ENCODE measurements at regions not wholly inside any gene's neighbourhood (a gene's known extent, or its start where the extent isn't known, plus 50 kb on each side); places are given as distances from the start of the nearest gene placed in this dataset.

GRCh38 chr18:71976744-71977143, 567.4 kb downstream of the CBLN2 start:
- no peak overlapping the region for H3K4me3 ChIP-seq (replicated peaks in 1 of 3; ENCODE audit: insufficient read depth in 1 of 3, low read depth in 2 of 3, low read length in 3 of 3)
- no peaks in the 10 kb centered on the region for H3K9me3 ChIP-seq (ENCODE audit: low read length)
- no TSS peak for BruUV-seq (replicated peaks)
- H3K27ac ChIP-seq (ENCODE audit: extremely low read length, insufficient read depth, low read length): no peak overlapping the region
- no peaks in the 10 kb centered on the region for H3K79me2 ChIP-seq (ENCODE audit: insufficient read depth, low read length)
- intact Hi-C loops (cut with micrococcal nuclease; ENCODE audit: unreplicated experiment) (no loop called here), in situ Hi-C loops (cut with HindIII; ENCODE audit: extremely low pct_ligation_motif_present, low pct_unique_long_range_greater_than_20kb) (no loop called here)
- no peaks in the 10 kb centered on the region for H3K36me3 ChIP-seq (replicated peaks in 1 of 2; ENCODE audit: control insufficient read depth in 1 of 2, insufficient read depth in 2 of 2, low read length in 2 of 2)
- H4K20me1 ChIP-seq (ENCODE audit: insufficient read depth, low read length): no peaks in the 10 kb centered on the region
- ATAC-seq (no peak), DNase-seq (ENCODE audit: low spot score) (no peak), FAIRE-seq (no peak)
- no peak overlapping the region for H3K9ac ChIP-seq (ENCODE audit: insufficient read depth, low read depth, low read length)
- H3K4me2 ChIP-seq (ENCODE audit: low read depth, low read length): no peak overlapping the region
- ChIA-PET POLR2A (no interaction called here), CTCF (ENCODE audit: low intra/inter-chr PET ratio, low total read pairs) (no interaction called here)
- H3K4me1 ChIP-seq (ENCODE audit: insufficient read depth, low read length): no peaks in the 10 kb centered on the region
- no peak overlapping the region for H2AFZ ChIP-seq (ENCODE audit: low read length)
- TF ChIP-seq ZNF17 (CRISPR knock-in tag; IDR thresholded peaks at IDR 0.05): no peak
- TF ChIP-seq THRA (CRISPR knock-in tag; IDR thresholded peaks at IDR 0.05; ENCODE audit: borderline replicate concordance): no peak
- TF ChIP-seq ZIK1 (CRISPR knock-in tag; IDR thresholded peaks at IDR 0.05; ENCODE audit: borderline replicate concordance, low read depth): no peak
- TF ChIP-seq PAF1 (CRISPR knock-in tag; IDR thresholded peaks at IDR 0.05): no peak
- no peak for TF ChIP-seq DRAP1 (CRISPR knock-in tag; IDR thresholded peaks at IDR 0.05)
- TF ChIP-seq ZNF234 (CRISPR knock-in tag; conservative IDR thresholded peaks at IDR 0.05): no peak
- no peak for TF ChIP-seq ZNF883 (CRISPR knock-in tag; IDR thresholded peaks at IDR 0.05; ENCODE audit: not compliant biosample characterization)
- TF ChIP-seq THAP7 (CRISPR knock-in tag; IDR thresholded peaks at IDR 0.05): no peak
- no peak for TF ChIP-seq ZNF367 (CRISPR knock-in tag; IDR thresholded peaks at IDR 0.05; ENCODE audit: borderline replicate concordance)
- TF ChIP-seq DNMT3B (CRISPR knock-in tag; conservative IDR thresholded peaks at IDR 0.05): no peak
- no peak for TF ChIP-seq SRY (CRISPR knock-in tag; IDR thresholded peaks at IDR 0.05)
- no peak for TF ChIP-seq BHLHE40 (IDR thresholded peaks at IDR 0.05; ENCODE audit: low read length)
- no peak for TF ChIP-seq SKIL (CRISPR knock-in tag; IDR thresholded peaks at IDR 0.05; ENCODE audit: borderline replicate concordance)
- TF ChIP-seq ZNF3 (CRISPR knock-in tag; IDR thresholded peaks at IDR 0.05): no peak
- no peak for TF ChIP-seq NR2F1 (CRISPR knock-in tag; IDR thresholded peaks at IDR 0.05)
- TF ChIP-seq HINFP (CRISPR knock-in tag; IDR thresholded peaks at IDR 0.05; ENCODE audit: low read depth): no peak
- TF ChIP-seq IRF9 (CRISPR knock-in tag; IDR thresholded peaks at IDR 0.05; ENCODE audit: borderline replicate concordance): no peak
- TF ChIP-seq ZBTB38 (CRISPR knock-in tag; IDR thresholded peaks at IDR 0.05): no peak
- TF ChIP-seq JUND (CRISPR knock-in tag; IDR thresholded peaks at IDR 0.05): no peak
- WGBS (ENCODE audit: low lambda C conversion rate): 0% methylated on average over 2 of the region's 2 CpGs
- H3K27me3 ChIP-seq (ENCODE audit: control insufficient read depth in 1 of 2, insufficient read depth in 2 of 2, low read length in 2 of 2): no peaks in the 10 kb centered on the region

Data from HepG2 (cell line).